Nephron progenitor cell (in vitro differentiated cells): ENCODE measurements at regions not wholly inside any gene's neighbourhood (a gene's known extent, or its start where the extent isn't known, plus 50 kb on each side); places are given as distances from the start of the nearest gene placed in this dataset.

ENCODE experiments used
- DNase-seq: peaks from one replicate; pipeline ENCODE4 v3.0.0; 2021
- H3K27ac Mint-ChIP-seq: 2 replicates; pipeline ENCODE4 v1.8.0; 2021; ENCODE audit warnings: mild to moderate bottlenecking, moderate library complexity, mixed read lengths
- H3K27me3 Mint-ChIP-seq: 2 replicates; pipeline ENCODE4 v1.8.0; 2021; ENCODE audit warnings: mild to moderate bottlenecking, low read depth, mixed read lengths; ENCODE audit not compliant: poor library complexity
- H3K36me3 Mint-ChIP-seq: 2 replicates; pipeline ENCODE4 v1.8.0; 2021; ENCODE audit warnings: low read depth, mixed read lengths
- H3K4me1 Mint-ChIP-seq: 2 replicates; pipeline ENCODE4 v1.8.0; 2021; ENCODE audit warnings: mixed read lengths
- H3K4me3 Mint-ChIP-seq: 2 replicates; pipeline ENCODE4 v1.8.0; 2021; ENCODE audit warnings: mild to moderate bottlenecking, moderate library complexity, mixed read lengths
- H3K9me3 Mint-ChIP-seq: 2 replicates; pipeline ENCODE4 v1.8.0; 2021; ENCODE audit warnings: mild to moderate bottlenecking, moderate library complexity, mixed read lengths
- CTCF ChIP-seq: fragments of 200-600 bp; sonication (generic); IDR thresholded peaks from 2 replicates; pipeline ENCODE4 v1.5.0; 2021; ENCODE audit warnings: antibody characterized with exemption

DNA sequence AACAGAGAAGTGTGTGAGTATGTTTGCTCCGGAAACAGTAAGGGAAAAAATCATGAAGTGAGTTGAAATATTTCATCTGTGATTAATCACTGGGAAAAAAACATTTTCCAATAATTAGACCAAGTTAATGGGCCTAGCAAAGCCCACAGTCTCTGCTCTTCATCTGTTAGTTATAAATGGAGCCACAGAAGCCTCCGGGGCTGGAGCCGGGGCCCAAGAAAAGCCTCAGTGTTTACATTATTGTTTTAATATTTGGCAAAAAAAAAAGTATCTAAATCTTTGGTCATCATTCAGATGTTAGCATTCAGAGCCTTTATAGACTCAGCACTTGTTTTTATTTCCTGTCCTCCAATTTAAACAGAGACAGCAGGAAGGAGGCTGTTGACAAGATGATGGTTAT is 115.0 kb downstream of the UBE2U start:
- H3K4me3 Mint-ChIP-seq = no peak overlapping the region
- H3K9me3 Mint-ChIP-seq = no peaks in the 10 kb centered on the region
- H3K36me3 Mint-ChIP-seq = no peaks in the 10 kb centered on the region

GRCh38 chr1:64320007-64320406 is 116.6 kb downstream of the UBE2U start:
- Mint-ChIP-seq H3K27ac (no peak overlapping the region), H3K9me3 (no peaks in the 10 kb centered on the region), H3K4me1 (peaks cover 22% of the 10 kb centered on the region), H3K27me3 (peaks cover 7% of the 10 kb centered on the region), H3K4me3 (no peak overlapping the region), H3K36me3 (no peaks in the 10 kb centered on the region)
- no peak for DNase-seq
- TF ChIP-seq CTCF = no peak

More for the DNA sequence above, 115.0 kb downstream of the UBE2U start:
- Mint-ChIP-seq H3K27ac (peak overlapping the region; percentile 80), H3K27me3 (peaks cover 12% of the 10 kb centered on the region), H3K4me1 (peaks cover 22% of the 10 kb centered on the region)
- TF ChIP-seq CTCF = no peak
- DNase-seq = no peak

DNA sequence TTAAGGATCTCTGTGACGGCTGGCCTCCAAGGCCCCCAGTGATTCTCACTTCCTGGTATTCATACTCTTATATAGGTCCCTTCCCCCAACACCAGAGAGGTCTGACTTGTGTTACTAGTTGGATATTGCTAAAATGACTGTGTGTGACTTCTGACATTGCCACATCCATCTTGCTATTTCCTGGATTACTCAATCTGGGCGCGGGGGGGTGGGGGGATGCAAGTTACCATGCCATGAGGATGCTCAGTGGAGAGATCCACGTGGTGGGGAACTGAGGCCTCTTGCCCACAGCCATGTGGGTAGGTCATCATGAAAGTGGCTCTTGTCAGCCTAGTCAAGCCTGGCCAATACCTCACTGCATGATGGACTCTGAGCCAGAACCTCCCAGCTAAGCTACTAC is 117.0 kb downstream of the UBE2U start:
- no peak for TF ChIP-seq CTCF
- no peak overlapping the region for H3K4me3 Mint-ChIP-seq
- H3K27me3 Mint-ChIP-seq = peaks cover 6% of the 10 kb centered on the region
- H3K9me3 Mint-ChIP-seq = no peaks in the 10 kb centered on the region
- no peaks in the 10 kb centered on the region for H3K36me3 Mint-ChIP-seq
- no peak overlapping the region for H3K27ac Mint-ChIP-seq
- peaks cover 22% of the 10 kb centered on the region for H3K4me1 Mint-ChIP-seq
- DNase-seq = no peak

DNA sequence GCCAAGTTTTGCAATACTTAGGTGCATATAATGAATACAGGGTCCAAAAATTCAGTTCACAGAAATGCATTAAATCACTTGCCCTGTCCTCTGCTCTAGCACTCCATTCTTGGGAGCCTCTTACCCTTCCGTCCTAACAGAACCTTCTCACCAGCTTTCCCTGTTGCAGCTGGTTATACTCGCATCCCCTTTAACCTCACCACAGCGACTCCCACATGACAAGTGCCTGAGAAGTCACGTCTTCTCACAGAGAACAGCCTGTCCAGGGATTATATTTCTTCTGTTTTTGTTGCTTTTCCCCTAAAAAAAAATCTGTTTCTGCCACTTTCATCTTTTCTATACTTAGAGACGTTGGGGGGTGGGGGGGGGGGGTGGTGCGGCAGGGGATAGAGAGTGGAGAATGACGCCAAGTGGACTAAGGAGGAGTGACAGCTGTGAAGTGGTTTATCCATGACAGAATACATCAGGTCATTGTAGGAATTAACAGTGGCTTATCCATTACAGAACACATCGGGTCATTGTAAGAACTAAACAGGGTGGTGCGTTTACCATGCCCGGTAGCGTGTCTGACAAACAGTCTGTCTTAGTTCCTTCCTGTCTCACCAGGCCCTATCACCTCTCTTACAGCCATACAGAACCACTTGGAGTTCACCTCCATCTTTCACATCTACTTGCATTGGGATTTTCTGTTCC is 117.6 kb downstream of the UBE2U start:
- no peak for DNase-seq
- Mint-ChIP-seq H3K27ac (peak overlapping the region; percentile 48), H3K4me1 (peaks cover 22% of the 10 kb centered on the region), H3K9me3 (no peaks in the 10 kb centered on the region), H3K27me3 (peaks cover 8% of the 10 kb centered on the region), H3K36me3 (no peaks in the 10 kb centered on the region), H3K4me3 (no peak overlapping the region)
- no peak for TF ChIP-seq CTCF

GRCh38 chr1:64323054-64323453 is 119.6 kb downstream of the UBE2U start:
- H3K27me3 Mint-ChIP-seq = peaks cover 8% of the 10 kb centered on the region
- peaks cover 23% of the 10 kb centered on the region for H3K4me1 Mint-ChIP-seq
- no peaks in the 10 kb centered on the region for H3K9me3 Mint-ChIP-seq
- peak overlapping the region; percentile 64 for H3K27ac Mint-ChIP-seq
- H3K36me3 Mint-ChIP-seq = no peaks in the 10 kb centered on the region
- no peak for TF ChIP-seq CTCF
- no peak for DNase-seq
- H3K4me3 Mint-ChIP-seq = no peak overlapping the region

- no peak for TF ChIP-seq CTCF
- Mint-ChIP-seq H3K4me1 (peaks cover 28% of the 10 kb centered on the region), H3K27me3 (peaks cover 8% of the 10 kb centered on the region), H3K36me3 (no peaks in the 10 kb centered on the region), H3K9me3 (no peaks in the 10 kb centered on the region), H3K27ac (no peak overlapping the region), H3K4me3 (no peak overlapping the region)
- DNase-seq = no peak
These were observed 120.5 kb downstream of the UBE2U start for GRCh38 chr1:64323882-64324281.
